H4 (cell line): ENCODE measurements at regions not wholly inside any gene's neighbourhood (a gene's known extent, or its start where the extent isn't known, plus 50 kb on each side); places are given as distances from the start of the nearest gene placed in this dataset.

ENCODE experiments used
- DNase-seq: peaks from one replicate; pipeline ENCODE4 v3.0.0-alpha.2; 2015; ENCODE audit warnings: low spot score

GRCh38 chr4:106677213-106677612, 308.6 kb upstream of the GIMD1 start:
- no peak for DNase-seq

- DNase-seq = peak; percentile 4
Measured at GRCh38 chr4:106676173-106676921, 307.8 kb upstream of the GIMD1 start.

GRCh38 chr4:106671716-106672115, 303.1 kb upstream of the GIMD1 start:
- DNase-seq = no peak

GRCh38 chr4:106670976-106671375, 302.4 kb upstream of the GIMD1 start:
- no peak for DNase-seq

GRCh38 chr4:106659371-106659770, 290.8 kb upstream of the GIMD1 start:
- no peak for DNase-seq

- DNase-seq = no peak
Measured at GRCh38 chr4:106652095-106652494, 283.5 kb upstream of the GIMD1 start.

- DNase-seq = no peak
Measured at GRCh38 chr4:106650701-106651100, 282.1 kb upstream of the GIMD1 start.

GRCh38 chr4:106647451-106647850, 278.9 kb upstream of the GIMD1 start:
- DNase-seq = no peak

- no peak for DNase-seq
Measured at GRCh38 chr4:106629268-106629625, 260.7 kb upstream of the GIMD1 start.

GRCh38 chr4:106628586-106629267, 260.1 kb upstream of the GIMD1 start:
- DNase-seq = no peak

- no peak for DNase-seq
Measured at GRCh38 chr4:106627051-106627450, 258.5 kb upstream of the GIMD1 start.

- DNase-seq = no peak
Measured at GRCh38 chr4:106624671-106625070, 256.1 kb upstream of the GIMD1 start.

- no peak for DNase-seq
Measured at GRCh38 chr4:106618956-106619355, 250.4 kb upstream of the GIMD1 start.

- no peak for DNase-seq
Measured at GRCh38 chr4:106615961-106616360, 247.4 kb upstream of the GIMD1 start.

GRCh38 chr4:106615410-106615945, 246.9 kb upstream of the GIMD1 start:
- DNase-seq = peak; percentile 8

GRCh38 chr4:106614441-106614840, 245.9 kb upstream of the GIMD1 start:
- peak; percentile 37 for DNase-seq

GRCh38 chr4:106609917-106610316, 241.3 kb upstream of the GIMD1 start:
- DNase-seq = no peak

- DNase-seq = no peak
Measured at GRCh38 chr4:106607558-106607957, 239.0 kb upstream of the GIMD1 start.

- no peak for DNase-seq
Measured at GRCh38 chr4:106604319-106605051, 235.9 kb upstream of the GIMD1 start.

GRCh38 chr4:106603471-106603870, 234.9 kb upstream of the GIMD1 start:
- DNase-seq = no peak

- no peak for DNase-seq
Measured at GRCh38 chr4:106602711-106603110, 234.1 kb upstream of the GIMD1 start.

GRCh38 chr4:106601519-106601918, 232.9 kb upstream of the GIMD1 start:
- DNase-seq = no peak

- no peak for DNase-seq
Measured at GRCh38 chr4:106595906-106596305, 227.3 kb upstream of the GIMD1 start.
